Stimulated activated CD8-positive, alpha-beta memory T cell treated with anti-CD3 and anti-CD28 coated beads, Interleukin-7, amount 100 ng/mL, for 1 hour (primary cell): ENCODE measurements at regions not wholly inside any gene's neighbourhood (a gene's known extent, or its start where the extent isn't known, plus 50 kb on each side); places are given as distances from the start of the nearest gene placed in this dataset.
A peak's percentile ranks its signal among the peaks of the same experiment; 100 is the strongest.
"Not testable (repeated sequence)": the region's sequence is repeated elsewhere in the genome, so short reads cannot be mapped to it uniquely, and the experiment has no call there.

Experiments used
- DNase-seq, 2 donors: peaks; one replicate each; pipeline ENCODE4 v3.0.0-alpha.2; 2020; ENCODE audit warnings: low read depth in 2 of 2

DNA sequence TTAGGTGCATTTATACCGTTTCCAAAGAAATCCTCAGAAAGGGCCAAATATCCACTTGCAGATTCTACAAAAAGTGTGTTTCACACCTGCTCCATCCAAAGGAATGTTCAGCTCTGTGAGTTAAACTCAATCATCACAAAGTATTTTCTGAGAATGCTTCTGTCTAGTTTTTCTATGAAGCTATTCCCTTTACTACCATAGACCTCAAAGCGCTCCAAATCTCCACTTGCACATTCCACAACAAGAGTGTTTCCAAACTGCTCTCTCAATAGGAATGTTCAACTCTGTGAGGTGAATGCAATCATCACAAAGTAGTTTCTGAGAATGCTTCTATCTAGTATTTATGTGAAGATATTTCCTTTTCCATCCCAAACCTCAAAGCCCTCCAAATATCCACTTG, 412.7 kb upstream of the WSB1 start:
- DNase-seq = not testable (repeated sequence)

DNA sequence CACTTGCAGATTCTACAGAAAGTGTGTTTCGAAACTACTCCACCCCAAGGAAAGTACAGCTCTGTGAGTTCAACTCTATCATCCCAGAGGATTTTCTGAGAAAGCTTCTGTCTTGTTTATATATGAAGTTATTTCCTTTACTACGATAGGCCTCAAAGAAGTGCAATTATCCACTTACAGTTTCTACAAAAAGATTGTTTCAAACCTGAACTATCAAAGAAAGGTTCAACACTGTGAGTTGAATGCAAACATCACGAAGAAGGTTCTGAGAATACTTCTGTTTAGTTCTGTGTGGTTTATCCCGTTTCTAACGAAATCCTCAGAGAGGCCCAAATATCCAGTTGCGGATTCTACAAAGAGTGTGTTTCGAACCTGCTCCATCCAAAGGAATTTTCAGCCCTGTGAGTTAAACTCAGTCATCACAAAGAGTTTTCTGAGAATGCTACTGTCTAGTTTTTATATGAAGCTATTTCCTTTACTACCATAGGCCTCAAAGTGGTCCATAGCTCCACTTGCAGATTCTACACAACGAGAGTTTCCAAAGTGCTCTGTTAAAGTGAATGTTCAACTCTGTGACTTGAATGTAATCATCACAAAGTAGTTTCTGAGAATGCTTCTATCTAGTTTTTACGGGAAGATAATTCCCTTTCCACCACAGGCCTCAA, 411.7 kb upstream of the WSB1 start:
- DNase-seq = not testable (repeated sequence)

DNA sequence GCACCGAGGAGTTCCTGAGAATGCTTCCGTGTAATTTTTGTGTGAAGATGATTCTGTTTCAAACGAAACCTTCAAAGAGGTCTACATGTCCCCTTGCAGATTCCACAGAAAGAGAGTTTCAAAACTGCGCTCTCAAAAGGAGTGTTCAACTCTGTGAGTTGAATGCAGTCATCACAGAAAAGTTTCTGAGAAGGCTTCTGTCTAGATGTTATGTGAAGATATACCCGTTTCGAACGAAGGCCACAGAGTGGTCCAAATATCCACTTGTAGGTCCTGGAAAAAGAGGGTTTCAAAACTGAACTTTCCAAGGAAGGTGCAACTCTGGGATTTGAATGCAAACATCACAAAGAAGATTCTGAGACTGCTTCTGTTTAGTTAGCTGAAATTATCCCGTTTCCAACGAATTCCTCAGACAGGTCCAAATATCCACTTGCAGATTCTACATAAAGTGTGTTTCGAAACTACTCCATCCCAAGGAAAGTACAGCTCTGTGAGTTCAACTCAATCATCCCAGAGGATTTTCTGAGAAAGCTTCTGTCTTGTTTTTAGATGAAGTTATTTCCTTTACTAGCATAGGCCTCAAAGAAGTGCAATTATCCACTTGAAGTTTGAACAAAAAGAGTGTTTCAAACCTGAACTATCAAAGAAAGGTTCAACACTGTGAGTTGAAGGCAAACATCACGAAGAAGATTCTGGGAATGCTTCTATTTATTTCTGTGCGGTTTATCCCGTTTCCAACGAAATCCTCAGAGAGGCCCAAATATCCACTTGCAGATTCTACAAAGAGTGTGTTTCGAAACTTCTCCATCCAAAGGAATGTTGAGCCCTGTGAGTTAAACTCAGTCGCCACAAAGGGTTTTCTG, 409.8 kb upstream of the WSB1 start:
- not testable (repeated sequence) for DNase-seq

DNA sequence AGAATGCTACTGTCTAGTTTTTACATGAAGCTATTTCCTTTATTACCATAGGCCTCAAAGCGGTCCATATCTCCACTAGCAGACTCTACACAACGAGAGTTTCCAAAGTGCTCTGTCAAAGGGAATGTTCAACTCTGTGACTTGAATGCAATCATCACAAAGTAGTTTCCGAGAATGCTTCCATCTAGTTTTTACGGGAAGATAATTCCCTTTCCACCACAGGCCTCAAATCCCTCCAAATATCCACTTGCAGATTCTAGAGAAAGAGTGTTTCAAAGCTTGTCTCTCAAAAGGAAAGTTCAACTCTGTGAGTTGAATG, 409.2 kb upstream of the WSB1 start:
- not testable (repeated sequence) for DNase-seq

DNA sequence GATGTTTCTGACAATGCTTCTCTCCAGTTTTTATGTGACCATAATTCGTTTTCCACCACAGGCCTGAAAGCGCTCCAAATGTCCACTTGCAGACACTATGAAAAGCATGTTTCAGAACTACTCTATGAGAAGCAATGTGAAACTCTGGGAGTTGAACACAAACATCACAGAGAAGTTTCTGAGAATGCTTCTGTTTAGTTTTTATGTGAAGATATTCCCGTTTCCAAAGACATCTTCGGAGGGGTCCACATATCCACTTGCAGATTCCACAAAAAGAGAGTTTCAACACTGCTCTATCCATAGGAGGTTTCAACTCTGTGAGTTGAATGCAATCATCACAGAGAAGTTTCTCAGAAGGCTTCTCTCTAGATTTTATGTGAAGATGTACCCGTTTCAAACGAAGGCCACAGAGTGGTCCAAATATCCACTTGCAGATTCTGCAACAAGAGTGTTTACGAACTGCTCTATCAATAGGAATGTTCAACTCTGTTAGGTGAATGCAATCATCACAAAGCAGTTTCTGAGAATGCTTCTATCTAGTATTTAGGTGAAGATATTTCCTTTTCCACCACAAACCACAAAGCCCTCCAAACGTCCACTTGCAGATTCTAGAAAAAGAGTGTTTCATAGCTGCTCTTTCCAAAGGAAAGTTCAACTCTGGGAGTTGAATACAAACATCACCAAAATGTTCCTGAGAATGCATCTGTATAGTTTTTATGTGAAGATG, 408.5 kb upstream of the WSB1 start:
- peak; percentile 0 to 5 for DNase-seq
